GM12891 (cell line): ENCODE measurements at regions not wholly inside any gene's neighbourhood (a gene's known extent, or its start where the extent isn't known, plus 50 kb on each side); places are given as distances from the start of the nearest gene placed in this dataset.

Source experiments
- POLR2A ChIP-seq: IDR thresholded peaks from 2 replicates; pipeline ENCODE4 v1.6.1; 2011; ENCODE audit warnings: low read depth, low read length, control low read depth
- POLR2AphosphoS5 ChIP-seq: IDR thresholded peaks from 2 replicates; pipeline ENCODE4 v1.6.1; 2011; ENCODE audit warnings: low read depth, low read length, control low read depth
- POU2F2 ChIP-seq: IDR thresholded peaks from 2 replicates; pipeline ENCODE4 v1.6.1; 2011; ENCODE audit warnings: low read depth, mild to moderate bottlenecking, control low read depth, low read length, moderate library complexity
- TAF1 ChIP-seq: IDR thresholded peaks from 2 replicates; pipeline ENCODE4 v1.6.1; 2011; ENCODE audit warnings: low read depth, low read length, control low read depth

- TF ChIP-seq POLR2A (no peak), POLR2AphosphoS5 (no peak), TAF1 (no peak), POU2F2 (no peak)
Measured at GRCh38 chr15:37806808-37807207, 127.6 kb upstream of the TMCO5A start.
